Activated CD4-positive, alpha-beta T cell treated with anti-CD3 and anti-CD28 coated beads, Interleukin-2, Interleukin-6, amounts not matched to agents 100 ng/mL and 50 ng/mL, durations not matched to agents 16 hours and 8 hours (primary cell): ENCODE measurements at regions not wholly inside any gene's neighbourhood (a gene's known extent, or its start where the extent isn't known, plus 50 kb on each side); places are given as distances from the start of the nearest gene placed in this dataset.

ENCODE experiments used
- DNase-seq: peaks from one replicate; pipeline ENCODE4 v3.0.0-alpha.2; 2020

DNA sequence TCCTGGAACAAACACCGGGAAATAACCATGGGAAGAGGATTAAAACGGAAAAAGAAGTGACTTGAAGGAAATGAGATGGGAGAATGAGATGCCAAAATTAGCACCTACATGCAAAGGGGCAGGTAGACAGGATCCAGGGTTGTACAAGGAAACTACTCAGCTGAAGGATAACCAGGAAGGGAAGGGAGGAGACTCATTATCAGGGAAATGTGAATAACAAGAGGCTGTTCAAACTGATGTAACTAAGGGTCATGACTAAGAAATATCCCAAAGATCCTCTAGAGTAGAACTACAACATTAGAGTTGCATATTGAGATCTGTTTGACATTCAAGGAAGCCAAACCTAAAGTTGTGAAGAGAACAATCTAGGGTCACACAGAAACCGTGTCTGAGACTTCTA, 166.2 kb upstream of the SP8 start:
- DNase-seq = no peak

DNA sequence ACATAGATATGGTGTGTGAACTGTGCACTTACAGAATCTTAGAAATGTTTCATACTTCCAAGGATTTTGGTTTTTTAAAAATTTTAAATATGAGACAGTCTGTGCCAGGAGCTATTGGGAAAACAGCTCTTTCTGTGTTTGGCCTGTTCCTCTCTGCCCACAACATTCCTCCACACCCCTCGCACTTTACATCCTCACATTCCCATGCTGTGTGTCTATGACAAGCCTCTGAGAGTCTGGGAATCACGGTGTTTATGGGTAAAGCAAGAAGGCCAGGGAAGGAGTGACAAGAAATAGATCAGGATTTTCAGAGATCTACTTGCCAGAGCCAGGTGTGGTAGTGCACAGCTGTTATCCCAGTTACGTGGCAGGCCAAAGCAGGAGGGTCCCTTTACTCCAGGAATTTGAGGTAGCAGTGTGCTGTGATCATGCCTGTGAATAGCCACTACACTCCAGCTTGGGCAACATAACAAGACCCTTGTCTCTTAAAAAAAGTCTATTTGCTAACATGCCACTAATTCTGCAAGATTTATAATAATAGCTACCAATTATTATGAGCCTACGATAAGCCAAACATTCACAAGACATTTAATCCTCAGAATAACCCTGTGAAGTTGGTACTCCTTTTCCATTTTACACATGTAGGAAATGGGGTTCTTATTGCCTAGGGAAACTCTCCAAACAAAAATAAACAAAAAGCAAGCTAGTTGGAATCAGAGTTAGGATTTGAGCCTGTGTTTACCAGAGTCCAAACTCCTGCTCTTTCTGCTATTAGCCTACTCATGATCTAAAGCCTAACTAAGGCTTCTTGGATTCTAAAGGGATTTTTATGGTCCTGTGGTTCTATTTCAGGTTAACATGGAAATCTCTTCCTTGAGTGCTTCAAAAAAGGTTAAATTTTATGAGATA, 168.3 kb upstream of the SP8 start:
- DNase-seq = no peak

DNA sequence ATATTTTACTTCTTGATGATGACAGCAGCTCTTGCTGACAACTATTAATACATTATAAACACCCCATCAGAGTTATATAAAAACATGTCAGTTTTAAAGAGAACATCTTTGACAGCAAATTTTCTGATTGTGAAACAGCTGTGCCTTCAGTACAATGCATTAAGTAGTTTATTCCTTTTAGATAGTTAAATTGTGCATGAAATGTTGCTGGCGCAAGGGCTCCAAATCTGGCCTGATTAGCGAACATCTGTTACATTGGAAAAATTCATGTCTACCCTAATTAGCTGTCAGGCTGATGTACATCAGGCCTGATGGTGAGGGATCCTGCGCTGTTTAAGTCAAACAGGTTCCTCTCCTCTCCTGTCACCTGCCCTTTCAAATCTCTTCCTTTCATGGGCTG, 171.9 kb upstream of the SP8 start:
- DNase-seq = no peak

DNA sequence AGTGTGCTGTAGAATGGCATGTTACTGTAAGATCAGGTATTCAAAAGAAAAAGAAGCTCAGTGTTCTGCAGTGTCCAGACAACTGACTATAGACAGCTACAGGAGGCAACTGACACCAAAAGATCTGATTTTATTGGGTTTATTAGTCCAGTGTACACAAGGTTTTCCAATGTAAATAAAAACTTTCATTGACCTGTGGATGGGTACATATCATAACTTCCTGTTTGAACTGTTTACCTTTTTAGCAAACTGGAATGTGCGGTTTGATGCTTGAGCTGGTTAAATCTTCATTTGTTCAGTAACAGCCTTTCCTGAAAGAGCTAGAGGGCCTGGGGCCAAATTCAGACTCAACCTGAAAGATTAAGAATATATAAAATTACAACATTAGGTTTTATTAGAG, 172.6 kb upstream of the SP8 start:
- no peak for DNase-seq

DNA sequence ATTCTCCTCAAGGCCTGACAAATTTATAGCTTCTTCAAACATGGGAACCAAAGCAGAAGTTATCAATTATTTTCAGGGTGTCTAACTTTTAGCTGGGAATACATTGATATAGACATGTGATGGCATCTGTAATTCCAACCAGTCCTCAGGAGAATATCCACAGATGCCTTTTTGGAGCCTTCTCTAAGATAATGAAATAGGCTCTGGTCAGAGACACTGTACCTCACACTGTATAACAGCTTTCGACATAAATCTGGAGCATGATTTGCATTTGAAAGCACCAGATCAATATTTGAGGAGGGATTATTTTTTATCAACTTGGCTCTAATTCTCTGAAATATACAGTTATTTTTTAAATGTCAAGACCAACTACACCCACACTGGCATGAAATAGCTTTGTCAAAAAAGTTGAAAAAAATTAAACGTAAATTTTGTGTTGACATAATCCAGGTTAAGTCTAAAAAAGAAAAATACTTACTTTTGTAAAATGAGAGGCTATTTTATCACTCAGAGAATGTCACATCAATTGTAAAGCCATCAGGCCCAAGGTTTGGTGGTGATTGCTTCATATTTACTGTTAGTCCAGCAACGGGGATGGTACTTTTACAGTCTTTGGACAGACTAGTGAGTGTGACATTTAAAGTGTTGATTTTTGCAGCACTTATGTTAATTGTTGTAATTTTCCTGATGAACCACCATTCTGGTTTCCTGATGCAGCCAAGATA, 177.0 kb upstream of the SP8 start:
- DNase-seq = no peak

DNA sequence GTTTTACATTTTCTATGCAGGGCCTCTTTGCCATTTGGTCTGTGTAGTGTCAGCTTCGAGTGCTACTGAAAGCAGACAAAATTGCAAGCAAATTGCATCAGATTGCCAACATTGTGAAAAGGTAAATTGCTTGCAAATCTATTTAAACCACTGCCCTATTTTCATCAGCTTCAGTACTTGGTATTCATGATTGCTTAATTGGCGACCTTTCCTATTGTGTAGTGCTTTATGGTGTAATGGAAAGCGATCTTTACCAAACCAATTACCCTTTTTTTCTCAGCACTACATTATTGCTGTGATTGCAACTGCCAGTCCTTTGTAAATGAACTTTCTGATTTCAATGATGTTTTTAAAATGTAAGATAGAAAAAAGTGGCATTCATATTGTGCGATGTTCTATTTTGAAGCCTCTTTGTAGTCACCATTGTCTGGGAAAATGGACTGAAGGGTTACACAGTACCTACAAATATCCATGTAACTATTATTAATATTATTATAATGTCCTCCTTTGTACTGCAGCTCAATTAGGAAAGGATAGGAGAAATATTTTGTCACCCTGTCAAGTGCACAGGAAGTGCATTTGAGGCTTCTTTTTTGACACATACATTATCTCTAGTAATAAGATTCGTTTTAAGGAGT, 177.7 kb upstream of the SP8 start:
- no peak for DNase-seq

DNA sequence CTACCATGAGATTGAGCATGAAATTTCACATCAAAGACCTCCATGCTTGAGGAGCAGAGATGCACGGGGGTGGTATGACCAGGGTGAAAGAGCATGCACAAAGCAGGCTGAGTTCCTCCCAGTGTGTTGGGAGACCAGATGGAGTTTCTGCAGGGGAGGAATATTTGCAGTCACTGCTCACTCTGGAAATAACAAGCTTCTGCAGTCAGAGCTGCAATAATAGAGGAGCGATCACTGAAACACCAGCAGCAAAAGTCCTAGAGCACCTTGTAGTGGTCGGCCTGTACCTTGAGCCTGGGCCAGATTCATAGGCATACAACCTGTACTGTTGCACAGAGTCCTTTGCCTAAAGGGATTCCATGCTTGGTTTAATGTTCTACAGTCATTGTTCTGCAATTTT, 184.5 kb upstream of the SP8 start:
- no peak for DNase-seq

DNA sequence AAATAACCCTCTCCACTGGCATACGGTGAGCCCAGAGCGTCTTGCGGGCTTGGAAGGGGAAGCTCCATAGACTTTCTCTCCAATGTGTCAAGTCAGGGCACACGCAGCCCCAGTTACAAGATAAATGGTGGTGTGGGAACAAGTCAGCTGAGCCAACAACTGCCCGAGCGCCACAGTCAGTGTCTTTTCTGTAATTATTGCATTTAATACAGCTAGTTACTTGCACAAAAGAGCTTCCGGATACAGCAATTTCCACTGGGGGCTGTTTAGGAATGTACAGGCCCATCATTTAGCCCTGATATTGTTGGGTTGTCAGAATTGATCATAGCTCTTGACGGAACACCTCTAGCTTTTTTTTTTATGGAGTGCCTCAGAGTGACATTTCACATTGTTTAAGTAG, 193.5 kb upstream of the SP8 start:
- no peak for DNase-seq

DNA sequence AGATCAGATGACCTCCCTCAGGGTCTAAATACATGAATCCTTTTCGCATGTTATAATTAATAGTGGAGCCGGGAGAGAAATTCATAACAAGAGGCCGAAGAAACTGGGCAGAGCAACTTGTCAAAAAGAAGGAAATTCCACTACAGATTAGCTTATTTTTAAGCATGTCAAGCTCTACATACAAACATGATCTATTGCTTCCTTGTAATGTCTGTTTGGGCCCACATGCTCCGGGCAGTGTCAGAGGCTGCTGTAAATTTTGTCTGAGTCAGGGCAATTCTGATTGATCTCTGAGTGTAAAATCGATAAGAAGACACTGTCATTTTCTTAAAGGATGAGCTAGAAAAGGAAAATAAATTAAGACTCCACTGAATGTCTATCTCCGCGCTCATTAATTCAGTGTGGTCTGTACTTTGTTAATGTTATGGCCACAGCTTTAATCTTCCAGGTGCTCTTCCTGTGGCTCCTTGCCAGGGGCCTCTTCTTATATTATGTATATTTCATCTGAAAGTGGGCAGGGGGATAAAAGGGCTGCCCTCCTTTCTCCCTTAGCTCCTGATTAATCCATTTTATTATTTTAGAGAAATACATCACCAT, 194.1 kb upstream of the SP8 start:
- DNase-seq = no peak

DNA sequence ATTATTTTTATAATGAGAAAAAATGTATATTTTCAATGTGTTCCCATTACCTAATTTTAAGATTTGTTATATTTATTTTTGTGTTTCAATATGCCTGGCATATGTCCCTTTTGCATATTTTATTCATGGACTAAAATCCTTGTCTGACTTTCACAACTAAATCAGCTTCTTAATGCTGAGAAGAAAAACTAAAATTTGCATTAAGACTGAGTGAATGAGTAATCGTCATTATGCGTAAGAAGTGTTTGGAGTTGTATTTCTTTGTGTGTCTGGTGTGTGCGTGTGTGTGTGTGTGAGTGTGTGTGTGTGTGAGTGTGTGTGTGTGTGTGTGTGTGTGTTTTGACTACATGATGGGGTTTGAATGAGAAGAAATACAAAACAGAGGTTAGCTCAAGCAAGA, 201.7 kb upstream of the SP8 start:
- no peak for DNase-seq

DNA sequence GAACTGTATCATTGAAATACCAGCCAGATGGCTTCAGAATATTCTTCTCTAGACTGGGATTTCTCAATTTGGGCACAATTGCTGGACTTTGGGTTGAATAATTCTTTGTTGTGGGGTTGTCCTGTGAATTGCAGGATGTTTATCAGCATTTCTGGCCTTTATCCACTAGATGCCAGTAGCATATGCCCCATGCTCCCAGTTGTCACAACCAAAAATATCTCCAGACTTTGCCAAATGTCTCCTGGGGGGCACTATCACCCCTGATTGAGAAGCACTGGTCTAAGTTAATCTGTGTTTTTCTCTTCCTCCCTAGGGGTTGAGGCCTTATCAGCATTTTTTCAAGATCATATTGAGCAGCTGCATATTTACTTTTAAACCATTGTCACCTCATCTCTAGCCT, 204.9 kb upstream of the SP8 start:
- DNase-seq = no peak

DNA sequence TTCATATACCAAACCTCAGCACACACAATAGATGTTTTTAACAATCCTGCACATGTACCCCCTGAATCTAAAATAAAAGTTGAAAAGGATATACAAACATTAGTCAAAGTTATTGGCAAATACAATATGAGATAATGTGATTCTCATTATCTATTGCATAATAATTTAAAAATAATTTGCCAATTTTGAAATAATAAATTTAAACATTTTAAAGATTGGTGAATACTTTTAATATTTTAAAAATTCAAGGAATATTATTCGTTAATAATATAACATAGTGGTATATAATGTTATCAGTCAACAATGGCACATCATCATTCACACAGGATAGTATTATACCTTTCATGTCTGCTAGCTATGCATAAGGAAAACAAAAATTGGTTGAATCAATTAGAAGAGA, 207.0 kb upstream of the SP8 start:
- no peak for DNase-seq

DNA sequence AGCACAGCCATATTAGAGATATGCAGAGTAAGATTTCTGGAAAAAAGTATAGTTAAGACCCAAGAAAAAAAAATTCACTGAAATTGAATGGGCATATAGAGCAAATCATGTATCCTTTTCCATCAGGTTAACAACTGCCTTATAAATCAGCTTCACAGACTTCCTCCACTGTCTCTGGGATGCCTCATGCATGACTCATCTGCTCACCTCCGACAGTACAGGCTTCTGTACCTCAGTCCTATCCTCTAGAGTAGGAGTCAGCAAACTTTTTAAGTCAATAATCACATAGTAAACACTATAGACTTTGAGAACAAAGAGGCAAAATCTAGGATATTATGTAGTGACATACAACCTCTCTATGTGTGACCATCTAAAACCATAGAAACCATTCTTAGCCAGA, 211.6 kb upstream of the SP8 start:
- DNase-seq = no peak

DNA sequence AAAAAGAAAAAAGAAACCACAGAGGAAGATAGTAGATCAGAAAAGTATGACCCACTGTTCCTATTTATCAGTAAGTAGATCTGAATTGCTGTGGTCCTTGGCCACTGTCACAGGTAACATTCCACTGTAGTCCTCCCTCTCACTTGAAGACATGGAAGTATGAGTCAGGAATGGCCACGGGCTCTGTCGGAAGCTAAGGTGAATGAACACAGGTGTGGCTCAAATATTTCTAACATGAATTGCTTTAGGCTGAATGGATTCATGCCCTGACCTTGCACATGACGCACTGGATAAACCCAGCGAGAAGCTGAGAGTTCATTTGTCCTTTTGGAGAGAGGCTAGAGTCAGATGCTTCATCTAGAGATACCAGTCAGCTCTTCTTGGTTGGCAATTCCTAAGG, 224.5 kb upstream of the SP8 start:
- DNase-seq = no peak

DNA sequence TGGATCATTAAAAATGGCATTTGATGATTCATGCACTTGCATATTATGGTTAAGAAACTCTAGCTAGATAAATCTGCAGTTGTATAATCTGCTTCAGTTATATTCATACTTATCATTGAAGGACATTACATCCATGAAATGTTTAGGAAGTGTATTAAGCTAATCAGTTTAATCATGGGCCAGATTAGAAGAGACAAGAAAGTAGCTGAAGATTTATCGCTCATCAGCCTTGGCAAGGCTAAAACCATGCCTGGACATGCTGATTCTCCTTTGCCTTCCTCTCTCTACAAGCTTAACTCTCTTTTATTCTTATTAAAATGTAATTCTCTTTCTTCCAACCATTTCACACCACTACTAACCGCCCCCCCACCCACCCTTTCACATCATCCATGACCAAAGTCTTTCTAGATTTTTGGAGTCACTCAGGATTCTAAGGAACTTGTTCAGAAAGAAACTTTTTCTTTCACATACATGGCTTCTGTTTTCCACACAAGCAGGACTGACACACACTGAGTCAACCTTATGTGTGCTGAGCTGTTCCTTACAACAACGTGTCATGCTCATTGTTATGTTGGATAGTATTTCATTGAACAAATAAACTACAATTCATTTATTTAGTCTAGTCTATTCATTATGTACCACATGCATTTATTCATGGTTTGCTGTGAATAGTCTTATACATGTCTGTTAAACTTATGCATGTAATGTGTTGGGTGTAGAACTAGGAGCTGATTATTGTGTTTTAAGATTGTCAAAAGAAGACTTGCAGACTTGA, 227.3 kb upstream of the SP8 start:
- no peak for DNase-seq

DNA sequence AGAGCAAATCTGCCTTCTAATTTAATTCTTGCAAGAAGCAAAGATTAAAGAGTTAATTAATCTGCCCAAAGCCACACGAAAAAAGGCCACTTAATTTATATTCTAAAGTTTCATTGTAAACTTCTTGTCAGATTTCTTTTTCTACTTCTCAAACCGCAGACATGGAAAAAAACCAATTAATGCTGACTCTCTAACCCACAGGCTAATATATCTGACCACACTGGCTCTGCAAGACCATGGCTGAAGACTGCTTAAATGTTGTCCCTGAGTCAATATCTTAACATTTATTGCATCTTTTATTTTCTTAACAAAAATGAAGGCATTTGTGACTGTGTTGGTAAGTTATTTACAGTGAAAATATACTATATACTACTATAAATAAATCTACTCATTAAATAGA, 234.0 kb upstream of the SP8 start:
- no peak for DNase-seq

DNA sequence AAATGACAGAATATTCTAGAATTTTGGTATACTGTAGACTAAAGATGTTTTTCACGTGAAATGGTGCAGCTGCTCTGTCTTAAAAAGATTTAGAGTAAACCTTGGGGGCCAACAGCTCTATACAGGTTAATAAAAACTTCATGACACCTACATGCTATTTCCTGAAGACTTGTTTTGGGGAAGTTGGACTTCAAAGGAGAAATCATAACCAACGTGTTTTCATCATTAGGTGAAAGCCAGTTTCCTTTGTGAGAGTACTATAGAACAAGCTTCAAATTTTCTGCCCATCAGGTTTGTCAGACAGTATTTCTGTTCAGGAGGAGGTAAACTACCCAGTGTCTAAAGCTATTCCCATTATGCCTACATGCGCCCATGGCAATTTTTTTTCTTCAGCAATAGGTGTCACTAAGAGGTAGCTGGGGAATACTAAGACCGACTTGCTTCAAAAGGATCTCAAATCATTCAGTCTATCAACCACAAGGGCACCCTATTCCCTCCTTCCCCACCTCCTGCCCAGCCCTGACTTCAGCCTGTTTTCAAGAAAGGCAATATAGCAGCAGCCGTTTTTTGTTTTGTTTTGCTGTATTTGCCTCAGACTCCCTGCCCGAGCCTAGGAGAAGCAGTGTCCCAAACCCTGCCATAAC, 237.3 kb upstream of the SP8 start:
- no peak for DNase-seq

DNA sequence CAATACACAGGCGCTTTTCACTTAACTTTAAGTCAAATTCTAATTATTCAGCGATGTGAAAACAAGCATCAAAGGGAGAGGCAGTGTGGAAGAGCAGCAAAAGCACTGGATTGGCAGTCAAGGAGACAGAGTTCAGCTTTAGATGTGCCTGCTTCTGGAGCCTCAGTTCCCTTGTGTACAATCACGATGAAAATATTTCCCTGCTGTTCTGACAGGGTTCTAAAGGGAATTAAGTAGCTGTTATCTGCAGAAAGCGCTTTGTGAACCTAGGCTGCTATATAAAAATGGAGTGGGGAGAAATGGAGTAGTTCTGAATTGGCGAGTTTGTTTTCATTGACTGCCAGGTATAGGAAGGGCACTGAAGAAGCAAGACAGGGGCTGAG, 237.8 kb upstream of the SP8 start:
- DNase-seq = no peak

DNA sequence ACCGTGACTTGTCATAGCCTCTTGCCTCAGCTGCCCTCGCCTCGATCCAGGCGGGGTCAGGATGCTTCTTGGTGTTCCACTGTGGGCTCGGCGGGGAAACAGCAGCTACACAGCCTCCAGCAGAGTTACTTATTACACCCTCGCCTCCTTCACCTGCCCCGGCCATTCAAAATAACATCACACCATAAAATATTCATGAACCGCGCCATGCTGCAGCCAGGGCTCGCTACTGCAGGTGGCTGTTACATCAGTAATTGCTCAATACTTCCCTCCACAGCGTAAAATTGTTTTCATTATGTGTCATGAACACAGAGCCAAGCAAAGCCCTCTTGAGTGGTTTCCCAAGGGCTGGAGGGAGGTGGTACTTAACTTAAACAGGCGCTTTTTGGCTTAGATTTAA, 241.5 kb upstream of the SP8 start:
- DNase-seq = peak; percentile 4

DNA sequence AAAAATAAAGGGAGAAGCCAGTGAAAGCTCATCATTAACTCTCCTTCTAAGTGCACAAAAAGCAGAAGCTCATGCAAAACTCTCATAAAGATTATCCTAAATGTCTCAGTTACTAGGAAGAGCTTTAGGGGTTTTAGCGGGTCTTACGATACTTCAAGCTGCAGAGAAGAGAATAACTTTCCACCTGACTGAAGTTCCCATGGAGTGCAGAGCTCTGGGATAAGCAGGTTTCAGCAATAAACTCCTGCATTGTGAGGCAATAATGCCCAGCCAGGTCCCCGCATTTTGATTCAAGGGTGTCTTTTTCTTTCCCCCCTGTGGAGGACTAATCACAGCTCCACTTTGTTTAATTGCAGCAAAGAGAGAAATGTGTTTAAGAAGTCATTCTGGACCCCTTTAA, 241.9 kb upstream of the SP8 start:
- no peak for DNase-seq

DNA sequence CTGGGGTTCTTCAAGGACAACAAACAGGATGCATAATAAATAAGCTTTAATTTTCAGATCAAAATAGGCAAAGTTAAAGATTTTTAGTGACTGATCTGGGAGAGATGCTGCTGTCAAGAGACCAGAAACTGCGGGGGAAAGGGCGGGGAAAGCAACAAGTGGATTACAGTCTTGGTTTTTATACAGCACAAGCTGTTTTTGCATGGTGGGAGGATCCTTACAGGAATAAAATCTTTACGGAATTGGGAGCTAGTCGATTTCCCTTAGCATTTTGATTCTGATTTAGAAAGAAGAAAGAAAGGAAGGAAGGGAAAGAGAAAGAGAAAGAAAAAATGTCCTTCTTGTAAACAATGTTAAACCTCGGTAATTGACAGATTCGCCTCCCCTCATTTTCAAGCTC, 242.3 kb upstream of the SP8 start:
- no peak for DNase-seq

DNA sequence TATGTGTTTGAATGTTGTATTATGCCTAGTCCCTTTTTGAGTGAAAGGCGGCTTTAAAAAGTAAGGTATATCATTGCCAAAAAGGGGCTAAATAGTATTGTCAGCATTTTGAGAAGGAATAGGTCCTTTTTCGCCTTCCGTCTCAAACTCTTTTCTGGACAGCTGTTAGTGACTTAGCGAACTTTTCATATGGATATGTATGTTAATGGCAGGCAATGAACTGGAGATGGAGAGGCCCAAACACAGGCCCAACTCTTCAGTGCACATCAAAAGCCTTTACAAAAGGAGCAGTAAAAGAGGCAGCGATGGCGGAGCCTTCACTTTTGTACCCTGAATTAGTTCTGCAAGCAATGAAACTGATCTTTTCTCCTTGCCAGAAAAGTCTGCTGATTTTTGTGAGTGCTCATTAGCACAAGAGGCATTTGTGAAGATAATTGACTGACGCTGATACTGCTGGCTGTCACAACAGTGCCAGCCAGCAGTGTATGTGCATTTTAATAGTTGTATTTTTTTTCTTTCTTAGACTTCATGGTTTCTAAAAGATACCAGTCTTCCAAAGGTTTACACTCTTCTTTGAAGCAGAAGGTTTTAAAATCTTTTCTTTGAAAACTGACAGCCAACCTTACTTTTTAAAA, 243.7 kb upstream of the SP8 start:
- no peak for DNase-seq
